H1 (cell line): ENCODE measurements at regions not wholly inside any gene's neighbourhood (a gene's known extent, or its start where the extent isn't known, plus 50 kb on each side); places are given as distances from the start of the nearest gene placed in this dataset.

Experiments
- CTCF ChIA-PET: fragments of 300-600 bp; sonication (Branson Sonifier 250); formaldehyde crosslinking; loops from one replicate; lab custom pipeline; 2021; ENCODE audit not compliant: partially characterized antibody; lab: Charles Lee
- POLR2A ChIA-PET: fragments of 300-600 bp; sonication (Branson Sonifier 250); formaldehyde crosslinking; loops from one replicate; lab custom pipeline; 2021; ENCODE audit warnings: inconsistent platforms; ENCODE audit not compliant: partially characterized antibody; lab: Charles Lee
- DNase-seq, 2 experiments: peaks; one replicate each; pipeline versions ENCODE4 v3.0.0 to v3.0.0-alpha.2; 2010 to 2022; ENCODE audit warnings: low spot score in 2 of 2, low read depth in 1 of 2, mixed read lengths in 1 of 2
- FAIRE-seq: peaks from 2 replicates; lab custom pipeline; 2011; peaks lifted over from hg19 to GRCh38; lab: Jason Lieb, UNC
- H2AFZ ChIP-seq: 2 replicates; pipeline ENCODE4 v1.8.1; 2012; ENCODE audit warnings: low read length, inconsistent platforms
- H2AK5ac ChIP-seq: 2 replicates; pipeline ENCODE4 v1.6.1; 2013; ENCODE audit warnings: low read depth, low read length
- H2BK120ac ChIP-seq: replicated peaks from 2 replicates; pipeline ENCODE3; 2013; ENCODE audit warnings: low read depth, low read length, inconsistent platforms
- H2BK12ac ChIP-seq: 2 replicates; pipeline ENCODE4 v1.6.1; 2013; ENCODE audit warnings: low read depth, low read length
- H2BK15ac ChIP-seq: 2 replicates; pipeline ENCODE4 v1.6.1; 2013; ENCODE audit warnings: low read length
- H2BK20ac ChIP-seq: 2 replicates; pipeline ENCODE4 v1.6.1; 2013; ENCODE audit warnings: low read length
- H2BK5ac ChIP-seq: 2 replicates; pipeline ENCODE4 v1.6.1; 2013; ENCODE audit warnings: low read depth, low read length
- H3K14ac ChIP-seq: 2 replicates; pipeline ENCODE4 v1.6.1; 2013; ENCODE audit warnings: inconsistent platforms; ENCODE audit not compliant: insufficient read length
- H3K18ac ChIP-seq: 2 replicates; pipeline ENCODE4 v1.6.1; 2013; ENCODE audit warnings: low read length; ENCODE audit errors: extremely low read depth
- H3K23ac ChIP-seq: 2 replicates; pipeline ENCODE4 v1.6.1; 2013; ENCODE audit warnings: inconsistent platforms; ENCODE audit not compliant: insufficient read length
- H3K23me2 ChIP-seq: 2 replicates; pipeline ENCODE4 v1.6.1; 2013; ENCODE audit warnings: low read depth, low read length
- H3K27ac ChIP-seq: 2 replicates; pipeline ENCODE4 v1.6.1; 2011; ENCODE audit warnings: low read depth, low read length, inconsistent platforms
- H3K27me3 ChIP-seq, 4 experiments: replicated peaks in 1 of 4; 1 replicate in 1 of 4; 2 replicates in 3 of 4; pipeline versions ENCODE4 v1.6.1 to v1.8.1; 2011 to 2013; ENCODE audit warnings: low read length in 3 of 4, mild to moderate bottlenecking in 3 of 4, inconsistent platforms in 2 of 4, mixed read lengths in 2 of 4, moderate library complexity in 1 of 4; ENCODE audit not compliant: control insufficient read depth in 3 of 4, insufficient read depth in 3 of 4; ENCODE audit errors: extremely low read depth in 1 of 4
- H3K36me3 ChIP-seq, 4 experiments: 2 replicates each; pipeline versions ENCODE4 v1.6.1 to v1.8.1; 2011 to 2013; ENCODE audit warnings: mild to moderate bottlenecking in 4 of 4, low read length in 3 of 4, moderate library complexity in 2 of 4, control low read depth in 1 of 4, inconsistent platforms in 1 of 4; ENCODE audit not compliant: insufficient read depth in 4 of 4, control insufficient read depth in 2 of 4
- H3K4ac ChIP-seq: replicated peaks from 2 replicates; pipeline ENCODE3; 2013; ENCODE audit warnings: low read length, low read depth, mixed read lengths, inconsistent platforms; ENCODE audit not compliant: insufficient read length
- H3K4me1 ChIP-seq, 4 experiments: replicated peaks in 1 of 4; 1 replicate in 1 of 4; 2 replicates in 3 of 4; pipeline versions ENCODE4 v1.6.1 to v1.8.1; 2011 to 2013; ENCODE audit warnings: low read length in 3 of 4, inconsistent platforms in 2 of 4, mixed read lengths in 1 of 4; ENCODE audit not compliant: insufficient read depth in 4 of 4, control insufficient read depth in 3 of 4
- H3K4me2 ChIP-seq, 2 experiments: 2 replicates each; pipeline versions ENCODE4 v1.6.1 to v1.8.1; 2011 to 2013; ENCODE audit warnings: low read depth in 2 of 2, low read length in 2 of 2, control low read depth in 1 of 2, inconsistent platforms in 1 of 2, mild to moderate bottlenecking in 1 of 2; ENCODE audit not compliant: insufficient read depth in 1 of 2
- H3K4me3 ChIP-seq, 4 experiments: fragments of 200-600, 300-600 bp in 1 of 4; sonication (generic), shearing (Covaris generic), sonication (Bioruptor Twin) in 1 of 4; 2 replicates each; pipeline versions ENCODE4 v1.5.1 to v1.8.1; 2011 to 2016; ENCODE audit warnings: low read length in 4 of 4, low read depth in 3 of 4, control low read depth in 2 of 4, inconsistent platforms in 2 of 4, mild to moderate bottlenecking in 2 of 4, mixed read lengths in 1 of 4, moderate library complexity in 1 of 4; ENCODE audit not compliant: insufficient read depth in 2 of 4; ENCODE audit errors: extremely low read depth in 1 of 4
- H3K56ac ChIP-seq: replicated peaks from 2 replicates; pipeline ENCODE3; 2013; ENCODE audit warnings: low read depth, mild to moderate bottlenecking, mixed read lengths, low read length, inconsistent platforms; ENCODE audit not compliant: insufficient read length
- H3K79me1 ChIP-seq: 2 replicates; pipeline ENCODE4 v1.6.1; 2013; ENCODE audit warnings: low read depth, low read length, control low read depth
- H3K79me2 ChIP-seq, 2 experiments: 2 replicates each; pipeline versions ENCODE4 v1.6.1 to v1.8.1; 2012 to 2013; ENCODE audit warnings: low read length in 2 of 2, mild to moderate bottlenecking in 2 of 2, inconsistent platforms in 1 of 2; ENCODE audit not compliant: insufficient read depth in 2 of 2, control insufficient read depth in 1 of 2
- H3K9ac ChIP-seq, 4 experiments: replicated peaks in 1 of 4; 1 replicate in 1 of 4; 2 replicates in 3 of 4; pipeline versions ENCODE4 v1.6.1 to v1.8.1; 2011 to 2013; ENCODE audit warnings: low read depth in 3 of 4, low read length in 3 of 4, control low read depth in 2 of 4, mild to moderate bottlenecking in 2 of 4, moderate library complexity in 2 of 4, inconsistent platforms in 1 of 4; ENCODE audit errors: extremely low read depth in 1 of 4
- H3K9me3 ChIP-seq, 2 experiments: 2 replicates each; pipeline versions ENCODE4 v1.6.1 to v1.8.1; 2012 to 2013; ENCODE audit warnings: mild to moderate bottlenecking in 2 of 2, moderate library complexity in 2 of 2, control low read depth in 1 of 2, inconsistent platforms in 1 of 2, low read depth in 1 of 2, low read length in 1 of 2, mixed read lengths in 1 of 2; ENCODE audit not compliant: insufficient read depth in 2 of 2
- H4K20me1 ChIP-seq, 2 experiments: replicated peaks in 1 of 2; 2 replicates each; pipeline versions ENCODE3 to v1.8.1; 2011 to 2013; ENCODE audit warnings: inconsistent platforms in 2 of 2, low read length in 2 of 2, mild to moderate bottlenecking in 1 of 2; ENCODE audit not compliant: insufficient read depth in 2 of 2, control insufficient read depth in 1 of 2
- H4K5ac ChIP-seq: 2 replicates; pipeline ENCODE4 v1.6.1; 2013; ENCODE audit warnings: low read length, low read depth, mixed read lengths, inconsistent platforms; ENCODE audit not compliant: insufficient read length
- H4K8ac ChIP-seq: 2 replicates; pipeline ENCODE4 v1.8.0; 2013; ENCODE audit warnings: mild to moderate bottlenecking, moderate library complexity, low read length, inconsistent platforms; ENCODE audit not compliant: insufficient read depth; ENCODE audit errors: extremely low read depth
- H4K91ac ChIP-seq: replicated peaks from 2 replicates; pipeline ENCODE3; 2013; ENCODE audit warnings: low read length, mixed read lengths, inconsistent platforms; ENCODE audit not compliant: insufficient read length
- KDM4A ChIP-seq: IDR thresholded peaks from one replicate; pipeline ENCODE4 v1.7.1; 2012; ENCODE audit warnings: low read depth, mild to moderate bottlenecking, moderate library complexity, low read length, inconsistent platforms; ENCODE audit not compliant: severe bottlenecking
- MAFK ChIP-seq: IDR thresholded peaks from 2 replicates; pipeline ENCODE4 v1.6.1; 2012; ENCODE audit warnings: low read depth, mild to moderate bottlenecking, improper control_type of control experiment, low read length
- MAX ChIP-seq: IDR thresholded peaks from 2 replicates; pipeline ENCODE4 v1.6.1; 2012; ENCODE audit warnings: inconsistent platforms
- POLR2A ChIP-seq, 2 experiments: IDR thresholded peaks; 1 replicate in 1 of 2; 2 replicates in 1 of 2; pipeline ENCODE4 v1.6.1; 2011; ENCODE audit warnings: low read depth in 2 of 2, low read length in 2 of 2, mild to moderate bottlenecking in 2 of 2; ENCODE audit errors: control extremely low read depth in 1 of 2
- POLR2AphosphoS5 ChIP-seq: IDR thresholded peaks from 2 replicates; pipeline ENCODE4 v1.6.1; 2011; ENCODE audit warnings: low read depth, low read length
- RAD21 ChIP-seq, 2 experiments: IDR thresholded peaks in 1 of 2; conservative IDR thresholded peaks in 1 of 2; 2 replicates each; pipeline ENCODE4 v1.6.1; 2011; ENCODE audit warnings: low read depth in 2 of 2, low read length in 2 of 2, improper control_type of control experiment in 1 of 2, inconsistent platforms in 1 of 2, mild to moderate bottlenecking in 1 of 2, moderate library complexity in 1 of 2
- SP4 ChIP-seq: IDR thresholded peaks from 2 replicates; pipeline ENCODE4 v1.6.1; 2012; ENCODE audit warnings: low read length, inconsistent platforms
- ZNF274 ChIP-seq: IDR thresholded peaks from 2 replicates; pipeline ENCODE4 v1.7.0; 2012; ENCODE audit warnings: low read length, borderline replicate concordance; ENCODE audit errors: extremely low read depth
- WGBS, 2 experiments: shearing (Covaris generic) in 1 of 2; methylation state at CpG; one replicate each; pipeline versions ENCODE4 v1.1.6 to v1.1.7; 2013 to 2015; ENCODE audit warnings: low lambda C conversion rate in 2 of 2, mixed read lengths in 2 of 2, inconsistent platforms in 1 of 2, low coverage in 1 of 2, missing lambda C conversion rate in 1 of 2; ENCODE audit not compliant: insufficient replicate concordance in 2 of 2, insufficient coverage in 1 of 2, insufficient read length in 1 of 2; ENCODE audit errors: extremely low coverage in 1 of 2, missing lambda C conversion rate in 1 of 2; 5-methylcytosine and 5-hydroxymethylcytosine counted together

- no peak overlapping the region for H2BK120ac ChIP-seq
- no peak overlapping the region for H4K8ac ChIP-seq
- no peak for TF ChIP-seq SP4
- TF ChIP-seq POLR2AphosphoS5: no peak
- no peak for TF ChIP-seq POLR2A (IDR thresholded peaks at IDR 0.05; ENCODE audit: control extremely low read depth in 1 of 2, low read depth in 2 of 2, low read length in 2 of 2)
- no peak for TF ChIP-seq ZNF274
- TF ChIP-seq RAD21 (IDR thresholded peaks at IDR 0.05 in 1 of 2, conservative IDR thresholded peaks at IDR 0.05 in 1 of 2; ENCODE audit: low read depth in 2 of 2, low read length in 2 of 2): 0 out of 4 replicates have a peak, but pooled peaks of 1 of the 2 experiments have one; percentile 3
- no peak for TF ChIP-seq KDM4A
- TF ChIP-seq MAX: no peak
- no peak for TF ChIP-seq MAFK
- TF ChIP-seq, all 59 proteins: peak for 1
- H3K4me2 ChIP-seq: no peak overlapping the region
- H3K14ac ChIP-seq: no peak overlapping the region
- no peak overlapping the region for H4K5ac ChIP-seq
- H3K4me3 ChIP-seq: no peak overlapping the region
- no peak overlapping the region for H2BK12ac ChIP-seq
- H4K20me1 ChIP-seq: no peaks in the 10 kb centered on the region
- no peak overlapping the region for H3K9ac ChIP-seq
- FAIRE-seq (no peak), DNase-seq (no peak)
- no peak overlapping the region for H3K23ac ChIP-seq
- ChIA-PET CTCF (interaction anchor here (0.6 to 1.3 kb wide), 2 partner anchors 8 to 15 kb away, joined by 3 to 5 read pairs; no protein-coding TSS in a partner anchor), POLR2A (no interaction called here)
- H2BK5ac ChIP-seq: no peak overlapping the region
- H3K36me3 ChIP-seq: no peaks in the 10 kb centered on the region
- H3K9me3 ChIP-seq: no peaks in the 10 kb centered on the region
- H3K79me2 ChIP-seq: no peaks in the 10 kb centered on the region
- WGBS, 2 experiments: 72% methylated on average over 1 of the region's 1 CpG; no CpG with 5 or more reads in 1 of the 2 experiments
- no peaks in the 10 kb centered on the region for H3K23me2 ChIP-seq
- no peak overlapping the region for H3K27ac ChIP-seq
- no peak overlapping the region for H2AK5ac ChIP-seq
- no peaks in the 10 kb centered on the region for H3K79me1 ChIP-seq
- no peaks in the 10 kb centered on the region for H3K4me1 ChIP-seq
- no peak overlapping the region for H2BK15ac ChIP-seq
- no peak overlapping the region for H2AFZ ChIP-seq
- H3K4ac ChIP-seq: no peak overlapping the region
- no peak overlapping the region for H2BK20ac ChIP-seq
- H3K27me3 ChIP-seq: no peaks in the 10 kb centered on the region
- no peak overlapping the region for H3K56ac ChIP-seq
- H4K91ac ChIP-seq: no peak overlapping the region
- H3K18ac ChIP-seq: no peak overlapping the region
Observed at GRCh38 chr4:134865675-134866074, 664.1 kb upstream of the PABPC4L start.
